ENCODE measurements at regions not wholly inside any gene's neighbourhood (a gene's known extent, or its start where the extent isn't known, plus 50 kb on each side); places are given as distances from the start of the nearest gene placed in this dataset.

DNA sequence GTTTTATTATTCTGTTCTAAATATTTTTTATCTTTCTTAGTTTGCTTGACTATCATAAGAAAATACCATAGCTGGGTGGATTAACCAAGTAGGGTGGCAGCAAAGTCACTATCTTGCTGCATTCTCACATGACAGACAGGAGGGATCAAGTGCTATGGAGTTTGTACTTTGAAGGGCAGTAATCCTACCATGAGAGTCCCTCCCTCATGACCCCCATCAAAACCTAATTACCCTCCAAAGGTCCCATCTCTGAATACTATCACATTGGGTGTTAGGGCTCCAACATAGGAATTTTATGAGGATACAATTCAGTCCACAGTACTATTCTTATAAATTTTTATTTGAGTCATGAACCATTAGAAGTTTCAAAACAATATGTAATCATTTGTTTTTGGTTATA is 388.5 kb upstream of the B3GALT2 start:
- Histone ChIP-seq H3K4me1 (no peaks in the 10 kb centered on the region), H3K27ac (no peak overlapping the region), H3K9me3 (no peaks in the 10 kb centered on the region), H3K27me3 (no peaks in the 10 kb centered on the region), H3K36me3 (no peaks in the 10 kb centered on the region), H3K4me3 (no peak overlapping the region)
- DNase-seq, result no peak
- TF ChIP-seq, protein P1, sequence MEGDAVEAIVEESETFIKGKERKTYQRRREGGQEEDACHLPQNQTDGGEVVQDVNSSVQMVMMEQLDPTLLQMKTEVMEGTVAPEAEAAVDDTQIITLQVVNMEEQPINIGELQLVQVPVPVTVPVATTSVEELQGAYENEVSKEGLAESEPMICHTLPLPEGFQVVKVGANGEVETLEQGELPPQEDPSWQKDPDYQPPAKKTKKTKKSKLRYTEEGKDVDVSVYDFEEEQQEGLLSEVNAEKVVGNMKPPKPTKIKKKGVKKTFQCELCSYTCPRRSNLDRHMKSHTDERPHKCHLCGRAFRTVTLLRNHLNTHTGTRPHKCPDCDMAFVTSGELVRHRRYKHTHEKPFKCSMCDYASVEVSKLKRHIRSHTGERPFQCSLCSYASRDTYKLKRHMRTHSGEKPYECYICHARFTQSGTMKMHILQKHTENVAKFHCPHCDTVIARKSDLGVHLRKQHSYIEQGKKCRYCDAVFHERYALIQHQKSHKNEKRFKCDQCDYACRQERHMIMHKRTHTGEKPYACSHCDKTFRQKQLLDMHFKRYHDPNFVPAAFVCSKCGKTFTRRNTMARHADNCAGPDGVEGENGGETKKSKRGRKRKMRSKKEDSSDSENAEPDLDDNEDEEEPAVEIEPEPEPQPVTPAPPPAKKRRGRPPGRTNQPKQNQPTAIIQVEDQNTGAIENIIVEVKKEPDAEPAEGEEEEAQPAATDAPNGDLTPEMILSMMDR (IDR thresholded peaks at IDR 0.05), result no peak
- intact Hi-C loops (cut with DNase I; ENCODE audit: low total_unique reads), result no loop called here

DNA sequence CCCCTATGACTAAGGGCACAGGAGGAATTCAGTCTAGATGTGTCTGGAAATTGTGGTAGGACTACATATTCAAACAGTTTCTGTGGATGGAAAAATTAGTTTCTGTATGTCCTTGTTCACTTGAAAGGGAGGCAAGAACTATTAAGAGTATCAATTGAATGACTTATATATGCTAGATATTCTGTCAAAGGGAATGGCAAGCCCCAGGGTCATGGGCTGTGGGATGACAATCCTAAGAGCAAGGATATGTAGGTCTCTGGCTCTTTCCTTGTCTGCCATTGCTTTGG is 383.5 kb upstream of the B3GALT2 start:
- H3K27me3 ChIP-seq, result no peaks in the 10 kb centered on the region
- intact Hi-C loops (cut with DNase I; ENCODE audit: low total_unique reads), result no loop called here
- no peaks in the 10 kb centered on the region for H3K4me1 ChIP-seq
- TF ChIP-seq, protein P1 (IDR thresholded peaks at IDR 0.05), result no peak
- no peaks in the 10 kb centered on the region for H3K36me3 ChIP-seq
- H3K27ac ChIP-seq, result no peak overlapping the region
- no peaks in the 10 kb centered on the region for H3K9me3 ChIP-seq
- no peak for DNase-seq
- no peak overlapping the region for H3K4me3 ChIP-seq

DNA sequence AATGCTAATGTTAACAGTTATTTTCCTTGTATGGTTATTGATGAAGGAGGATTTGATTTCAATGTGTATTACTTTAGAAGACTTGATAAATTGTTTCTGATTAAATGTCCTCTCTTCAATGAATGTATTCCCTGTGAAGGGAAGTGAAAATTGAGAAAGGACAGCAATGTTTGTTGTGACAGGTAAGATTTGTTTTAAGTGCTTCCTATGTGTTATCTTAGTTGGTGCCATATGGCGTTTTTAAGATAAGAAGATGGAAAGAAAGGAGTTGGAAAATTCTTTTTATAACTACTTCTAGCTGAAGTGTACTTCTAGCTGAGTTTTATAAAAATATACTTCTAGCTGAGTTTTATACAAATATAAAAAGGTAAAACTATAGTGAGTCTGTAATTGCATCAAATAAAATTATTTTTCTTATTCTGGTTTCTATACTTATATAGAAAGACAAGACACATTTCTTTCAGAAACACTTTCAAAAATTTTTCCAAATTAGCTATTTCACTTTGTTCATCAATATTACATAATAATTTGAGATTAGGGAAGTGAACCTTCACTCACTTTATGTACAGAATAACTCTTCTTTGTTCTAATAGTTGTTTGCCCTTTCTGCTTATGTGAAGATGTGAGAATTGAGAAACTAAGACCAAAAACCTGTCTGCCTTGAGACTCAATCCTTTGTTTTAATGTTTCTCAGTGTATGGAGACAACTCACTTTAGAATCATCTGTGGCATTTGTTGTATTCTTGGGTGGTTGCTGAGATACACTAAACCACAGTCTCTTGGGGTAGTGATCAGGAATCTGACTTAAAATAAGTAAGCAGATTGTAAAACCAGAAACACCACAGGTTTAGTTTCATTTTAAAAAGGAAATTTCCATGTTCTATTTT is 382.9 kb upstream of the B3GALT2 start:
- TF ChIP-seq, protein P1 (IDR thresholded peaks at IDR 0.05), result no peak

DNA sequence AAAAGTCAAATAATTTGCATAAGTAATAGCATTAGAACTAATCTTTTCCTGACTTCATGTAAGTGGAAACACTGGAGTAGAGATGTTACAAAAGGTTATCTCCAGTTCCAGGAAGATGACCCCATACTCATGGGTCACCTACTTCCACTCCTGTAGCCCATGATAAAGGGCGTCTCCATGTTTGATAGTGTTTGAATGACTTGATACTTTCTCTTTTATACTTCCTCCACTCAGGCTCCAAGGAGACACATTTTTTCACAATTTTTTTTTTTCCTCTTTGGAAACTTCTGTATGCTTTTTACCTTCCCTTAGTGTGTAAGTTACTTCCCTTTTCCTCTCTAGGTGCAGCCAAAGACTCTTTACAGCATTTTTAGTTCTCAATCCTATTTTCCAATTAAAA is 382.1 kb upstream of the B3GALT2 start:
- H3K27me3 ChIP-seq, result no peaks in the 10 kb centered on the region
- TF ChIP-seq, protein P1 (IDR thresholded peaks at IDR 0.05), result no peak
- no peaks in the 10 kb centered on the region for H3K9me3 ChIP-seq
- DNase-seq, result no peak
- intact Hi-C loops (cut with DNase I; ENCODE audit: low total_unique reads), result no loop called here
- no peak overlapping the region for H3K27ac ChIP-seq
- H3K36me3 ChIP-seq, result no peaks in the 10 kb centered on the region
- H3K4me1 ChIP-seq, result no peaks in the 10 kb centered on the region
- H3K4me3 ChIP-seq, result no peak overlapping the region

More for the DNA sequence above, 382.9 kb upstream of the B3GALT2 start:
- DNase-seq, result no peak
- Histone ChIP-seq H3K36me3 (no peaks in the 10 kb centered on the region), H3K4me1 (no peaks in the 10 kb centered on the region), H3K9me3 (no peaks in the 10 kb centered on the region), H3K4me3 (no peak overlapping the region), H3K27ac (no peak overlapping the region), H3K27me3 (no peaks in the 10 kb centered on the region)
- intact Hi-C loops (cut with DNase I; ENCODE audit: low total_unique reads), result no loop called here

DNA sequence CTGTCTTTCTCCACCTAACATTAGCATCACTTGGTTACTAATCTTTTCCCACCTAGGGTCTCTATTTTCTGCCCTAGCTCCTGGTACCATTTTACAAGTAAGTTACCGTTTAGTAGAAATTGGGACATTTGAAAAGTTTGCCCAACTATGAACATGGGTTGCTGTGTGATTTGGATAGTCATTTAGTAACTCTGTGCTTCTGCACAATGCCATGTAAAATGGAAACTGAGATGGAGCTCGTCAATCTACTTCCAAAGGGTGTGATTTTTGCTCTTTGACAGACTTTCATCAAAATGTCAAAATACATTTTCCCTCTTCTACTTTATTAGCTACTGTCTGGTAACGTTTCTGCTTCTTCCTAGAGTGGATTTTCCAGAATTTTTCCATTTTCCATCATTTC is 381.5 kb upstream of the B3GALT2 start:
- Histone ChIP-seq H3K9me3 (no peaks in the 10 kb centered on the region), H3K36me3 (no peaks in the 10 kb centered on the region), H3K4me3 (no peak overlapping the region), H3K27me3 (no peaks in the 10 kb centered on the region), H3K27ac (no peak overlapping the region), H3K4me1 (no peaks in the 10 kb centered on the region)
- intact Hi-C loops (cut with DNase I; ENCODE audit: low total_unique reads), result no loop called here
- TF ChIP-seq, protein P1 (IDR thresholded peaks at IDR 0.05), result no peak
- DNase-seq, result no peak

Data from tibial artery (tissue), 4 donors.